ENCODE measurements at regions not wholly inside any gene's neighbourhood (a gene's known extent, or its start where the extent isn't known, plus 50 kb on each side); places are given as distances from the start of the nearest gene placed in this dataset.
"Not testable (repeated sequence)": the region's sequence is repeated elsewhere in the genome, so short reads cannot be mapped to it uniquely, and the experiment has no call there.

DNA sequence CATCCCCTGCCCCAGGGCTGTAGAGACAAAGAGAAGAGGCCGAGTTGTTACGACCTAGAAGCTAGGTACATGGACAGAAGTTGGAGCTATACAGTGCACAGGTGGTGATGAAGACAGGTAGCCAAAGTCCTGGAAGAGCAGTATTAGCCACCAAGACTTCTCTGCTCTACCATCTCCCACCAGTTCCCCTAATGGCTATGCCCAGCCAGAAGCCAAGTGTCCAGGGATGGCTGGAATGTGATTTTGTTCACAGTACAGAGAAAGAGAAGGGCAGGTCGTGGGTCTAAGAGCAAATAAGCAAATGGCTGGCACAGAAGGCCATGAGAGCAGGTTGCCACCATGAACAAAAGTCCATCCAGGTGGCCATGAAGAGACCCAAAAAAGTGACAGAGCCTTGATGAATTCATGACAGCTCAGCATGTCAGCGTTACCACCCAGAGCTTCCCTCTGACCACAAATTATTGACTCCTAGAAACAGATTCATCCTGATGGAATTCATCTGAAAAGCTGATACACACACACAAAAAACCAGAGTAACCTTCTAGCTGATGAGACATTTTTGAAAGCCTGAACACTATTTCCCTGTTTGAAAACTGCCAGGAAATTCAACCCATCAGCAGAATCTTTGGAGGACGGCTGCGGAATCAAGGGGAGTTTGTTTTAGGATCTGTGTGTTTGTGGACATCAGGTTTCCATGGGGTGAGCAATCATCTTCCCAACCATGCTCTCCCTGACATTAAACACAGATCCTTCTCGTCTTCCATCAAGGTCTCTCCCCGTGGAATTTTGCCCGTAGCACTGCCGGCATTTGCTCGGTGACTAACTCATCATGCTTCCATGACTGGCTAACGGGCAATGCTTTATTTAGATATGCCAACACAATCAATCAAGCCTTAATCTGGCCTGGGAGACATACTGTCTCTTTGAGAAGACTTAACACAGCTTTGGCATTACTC, 906.7 kb upstream of the AUTS2 start:
- H3K27me3 ChIP-seq (ENCODE audit: control insufficient read depth, insufficient read depth, low read length), result no peaks in the 10 kb centered on the region
- peak overlapping the region; percentile 71 for H3K4me2 ChIP-seq (ENCODE audit: low read length)
- H3K9me3 ChIP-seq (replicated peaks; ENCODE audit: low read length), result no peaks in the 10 kb centered on the region
- H3K9ac ChIP-seq (ENCODE audit: low read depth, low read length), result peak overlapping the region; percentile 72
- peaks cover 30% of the 10 kb centered on the region for H3K4me1 ChIP-seq (ENCODE audit: control insufficient read depth, insufficient read depth, low read length)
- peak overlapping the region; percentile 39 for H3K4me3 ChIP-seq (ENCODE audit: low read length)
- H3K36me3 ChIP-seq (ENCODE audit: insufficient read depth, low read length), result no peaks in the 10 kb centered on the region

DNA sequence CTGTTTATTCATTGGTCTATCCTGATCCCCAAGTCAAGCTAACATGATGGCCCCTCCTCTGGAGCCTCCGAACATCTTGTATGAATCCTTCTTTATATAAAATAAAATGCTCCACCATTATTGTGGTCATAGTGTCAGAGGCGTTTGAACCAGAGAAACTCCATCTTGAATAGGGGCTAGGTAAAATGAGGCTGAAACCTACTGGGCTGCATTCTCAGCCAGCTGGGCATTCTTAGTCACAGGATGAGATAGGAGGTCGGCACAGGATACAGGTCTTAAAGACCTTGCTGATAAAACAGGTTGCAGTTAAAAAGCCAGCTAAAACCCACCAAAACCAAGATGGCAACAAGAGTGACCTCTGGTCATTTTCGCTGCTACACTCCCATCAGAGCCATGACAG, 905.8 kb upstream of the AUTS2 start:
- H3K4me3 ChIP-seq (ENCODE audit: low read length), result peak overlapping the region; percentile 37
- peak overlapping the region; percentile 71 for H3K4me2 ChIP-seq (ENCODE audit: low read length)
- H3K36me3 ChIP-seq (ENCODE audit: insufficient read depth, low read length), result no peaks in the 10 kb centered on the region
- no peaks in the 10 kb centered on the region for H3K9me3 ChIP-seq (replicated peaks; ENCODE audit: low read length)
- H3K27me3 ChIP-seq (ENCODE audit: control insufficient read depth, insufficient read depth, low read length), result no peaks in the 10 kb centered on the region
- H3K9ac ChIP-seq (ENCODE audit: low read depth, low read length), result peak overlapping the region; percentile 72
- peaks cover 31% of the 10 kb centered on the region for H3K4me1 ChIP-seq (ENCODE audit: control insufficient read depth, insufficient read depth, low read length)

DNA sequence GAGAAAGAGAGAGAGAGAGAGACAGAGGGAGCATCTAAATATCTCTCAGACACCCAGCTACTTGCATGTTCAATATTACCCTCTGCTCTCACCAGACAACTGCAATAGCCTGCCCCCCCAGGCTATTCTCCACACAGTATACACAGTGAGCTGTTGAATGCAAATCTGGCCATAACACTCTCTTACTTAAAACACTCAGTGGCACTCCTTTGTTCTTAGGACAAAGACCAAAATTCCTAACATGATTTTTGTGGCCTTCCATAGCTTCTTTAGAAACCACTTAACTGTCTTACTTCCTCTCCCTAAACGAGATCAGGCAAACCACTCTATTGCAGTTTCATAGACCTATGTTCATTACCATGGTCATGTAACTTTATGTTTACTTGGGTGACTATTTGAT, 903.6 kb upstream of the AUTS2 start:
- Histone ChIP-seq H3K4me2 (ENCODE audit: low read length) (no peak overlapping the region), H3K9ac (ENCODE audit: low read depth, low read length) (no peak overlapping the region), H3K4me1 (ENCODE audit: control insufficient read depth, insufficient read depth, low read length) (peaks cover 45% of the 10 kb centered on the region), H3K4me3 (ENCODE audit: low read length) (no peak overlapping the region), H3K9me3 (replicated peaks; ENCODE audit: low read length) (no peaks in the 10 kb centered on the region), H3K36me3 (ENCODE audit: insufficient read depth, low read length) (no peaks in the 10 kb centered on the region), H3K27me3 (ENCODE audit: control insufficient read depth, insufficient read depth, low read length) (no peaks in the 10 kb centered on the region)

GRCh38 chr7:68697796-68698280, 900.4 kb upstream of the AUTS2 start:
- Histone ChIP-seq H3K27me3 (ENCODE audit: control insufficient read depth, insufficient read depth, low read length) (no peaks in the 10 kb centered on the region), H3K36me3 (ENCODE audit: insufficient read depth, low read length) (no peaks in the 10 kb centered on the region), H3K4me2 (ENCODE audit: low read length) (no peak overlapping the region), H3K9ac (ENCODE audit: low read depth, low read length) (no peak overlapping the region), H3K9me3 (replicated peaks; ENCODE audit: low read length) (no peaks in the 10 kb centered on the region), H3K4me3 (ENCODE audit: low read length) (no peak overlapping the region), H3K4me1 (ENCODE audit: control insufficient read depth, insufficient read depth, low read length) (peaks cover 41% of the 10 kb centered on the region)

DNA sequence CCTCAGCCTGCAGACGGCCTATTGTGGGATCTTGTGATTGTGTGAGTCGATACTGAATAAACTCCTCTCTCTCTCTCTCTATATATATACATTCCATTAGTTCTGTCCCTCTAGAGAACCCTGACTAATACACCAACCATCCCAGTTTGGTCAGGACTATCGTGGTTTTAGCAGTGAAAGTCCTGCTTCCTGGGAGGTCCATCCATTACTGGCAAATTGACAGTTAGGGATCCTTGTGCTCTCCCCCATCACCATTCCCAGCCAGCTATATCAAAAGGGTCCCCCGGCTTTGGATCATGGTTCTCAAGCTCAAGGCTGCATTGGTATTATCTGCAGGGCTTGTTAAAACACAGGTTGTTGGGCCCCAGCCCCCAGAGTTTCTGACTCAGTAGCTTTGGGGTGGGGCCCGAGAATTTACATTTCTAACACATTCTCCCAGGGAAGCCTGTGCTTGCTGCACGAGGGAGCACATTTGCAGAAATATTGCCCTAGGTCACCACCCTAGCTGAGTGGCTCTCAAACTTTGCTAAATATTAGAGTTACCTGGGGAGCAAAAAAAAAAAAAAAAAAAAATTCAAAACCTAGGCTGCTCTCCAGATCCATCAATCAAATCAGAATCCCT, 899.1 kb upstream of the AUTS2 start:
- Histone ChIP-seq H3K4me3 (ENCODE audit: low read length) (no peak overlapping the region), H3K9ac (ENCODE audit: low read depth, low read length) (peak overlapping the region; percentile 79), H3K9me3 (replicated peaks; ENCODE audit: low read length) (no peaks in the 10 kb centered on the region), H3K4me1 (ENCODE audit: control insufficient read depth, insufficient read depth, low read length) (peaks cover 37% of the 10 kb centered on the region), H3K4me2 (ENCODE audit: low read length) (peak overlapping the region; percentile 72), H3K27me3 (ENCODE audit: control insufficient read depth, insufficient read depth, low read length) (no peaks in the 10 kb centered on the region), H3K36me3 (ENCODE audit: insufficient read depth, low read length) (no peaks in the 10 kb centered on the region)

DNA sequence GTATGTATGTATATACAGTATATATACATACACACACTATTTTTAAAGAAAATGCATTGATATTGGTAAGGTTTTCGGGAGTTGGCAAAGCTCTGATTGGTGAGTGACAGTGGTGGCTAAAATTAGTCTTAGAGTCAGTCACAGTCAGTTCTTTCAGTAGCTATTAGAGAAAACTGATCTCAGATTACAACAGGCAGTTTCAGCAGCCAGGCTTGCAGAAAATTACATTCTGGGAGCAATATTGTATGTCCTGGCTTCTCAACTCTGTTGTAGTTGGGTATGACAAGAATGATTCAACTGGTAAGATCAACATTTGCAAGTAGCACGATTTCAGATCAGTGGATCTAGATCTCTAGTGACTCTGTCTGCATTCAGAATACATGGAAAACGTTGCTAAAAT, 897.9 kb upstream of the AUTS2 start:
- peak overlapping the region; percentile 58 for H3K9ac ChIP-seq (ENCODE audit: low read depth, low read length)

GRCh38 chr7:68706291-68706690, 892.0 kb upstream of the AUTS2 start:
- H3K36me3 ChIP-seq (ENCODE audit: insufficient read depth, low read length), result no peaks in the 10 kb centered on the region
- peak overlapping the region; percentile 69 for H3K9ac ChIP-seq (ENCODE audit: low read depth, low read length)
- no peaks in the 10 kb centered on the region for H3K9me3 ChIP-seq (replicated peaks; ENCODE audit: low read length)
- no peak overlapping the region for H3K4me3 ChIP-seq (ENCODE audit: low read length)
- H3K4me1 ChIP-seq (ENCODE audit: control insufficient read depth, insufficient read depth, low read length), result peaks cover 17% of the 10 kb centered on the region
- peak overlapping the region; percentile 40 for H3K4me2 ChIP-seq (ENCODE audit: low read length)
- no peaks in the 10 kb centered on the region for H3K27me3 ChIP-seq (ENCODE audit: control insufficient read depth, insufficient read depth, low read length)

More for the DNA sequence above, 897.9 kb upstream of the AUTS2 start:
- no peaks in the 10 kb centered on the region for H3K27me3 ChIP-seq (ENCODE audit: control insufficient read depth, insufficient read depth, low read length)
- H3K36me3 ChIP-seq (ENCODE audit: insufficient read depth, low read length), result no peaks in the 10 kb centered on the region
- no peaks in the 10 kb centered on the region for H3K9me3 ChIP-seq (replicated peaks; ENCODE audit: low read length)
- H3K4me3 ChIP-seq (ENCODE audit: low read length), result no peak overlapping the region
- H3K4me2 ChIP-seq (ENCODE audit: low read length), result peak overlapping the region; percentile 47
- H3K4me1 ChIP-seq (ENCODE audit: control insufficient read depth, insufficient read depth, low read length), result peaks cover 37% of the 10 kb centered on the region

- Histone ChIP-seq H3K4me2 (ENCODE audit: low read length) (no peak overlapping the region), H3K4me3 (ENCODE audit: low read length) (no peak overlapping the region), H3K4me1 (ENCODE audit: control insufficient read depth, insufficient read depth, low read length) (peaks cover 17% of the 10 kb centered on the region), H3K36me3 (ENCODE audit: insufficient read depth, low read length) (no peaks in the 10 kb centered on the region), H3K27me3 (ENCODE audit: control insufficient read depth, insufficient read depth, low read length) (no peaks in the 10 kb centered on the region), H3K9ac (ENCODE audit: low read depth, low read length) (no peak overlapping the region), H3K9me3 (replicated peaks; ENCODE audit: low read length) (no peaks in the 10 kb centered on the region)
Measured at GRCh38 chr7:68707159-68707558, 891.1 kb upstream of the AUTS2 start.

GRCh38 chr7:68707958-68708357, 890.3 kb upstream of the AUTS2 start:
- H3K36me3 ChIP-seq (ENCODE audit: insufficient read depth, low read length), result no peaks in the 10 kb centered on the region
- H3K9ac ChIP-seq (ENCODE audit: low read depth, low read length), result no peak overlapping the region
- H3K27me3 ChIP-seq (ENCODE audit: control insufficient read depth, insufficient read depth, low read length), result no peaks in the 10 kb centered on the region
- no peak overlapping the region for H3K4me3 ChIP-seq (ENCODE audit: low read length)
- peaks cover 17% of the 10 kb centered on the region for H3K4me1 ChIP-seq (ENCODE audit: control insufficient read depth, insufficient read depth, low read length)
- H3K9me3 ChIP-seq (replicated peaks; ENCODE audit: low read length), result no peaks in the 10 kb centered on the region
- no peak overlapping the region for H3K4me2 ChIP-seq (ENCODE audit: low read length)

- H3K9me3 ChIP-seq (replicated peaks; ENCODE audit: low read length), result no peaks in the 10 kb centered on the region
Measured at GRCh38 chr7:68712956-68713495, 885.2 kb upstream of the AUTS2 start.

GRCh38 chr7:68714135-68714534, 884.1 kb upstream of the AUTS2 start:
- not testable (repeated sequence) for H3K4me3 ChIP-seq (ENCODE audit: low read length); H3K27me3 ChIP-seq (ENCODE audit: control insufficient read depth, insufficient read depth, low read length); H3K4me1 ChIP-seq (ENCODE audit: control insufficient read depth, insufficient read depth, low read length); H3K9me3 ChIP-seq (replicated peaks; ENCODE audit: low read length); H3K36me3 ChIP-seq (ENCODE audit: insufficient read depth, low read length); H3K4me2 ChIP-seq (ENCODE audit: low read length); H3K9ac ChIP-seq (ENCODE audit: low read depth, low read length)

More at GRCh38 chr7:68712956-68713495, 885.2 kb upstream of the AUTS2 start:
- Histone ChIP-seq H3K4me3 (ENCODE audit: low read length) (no peak overlapping the region), H3K36me3 (ENCODE audit: insufficient read depth, low read length) (no peaks in the 10 kb centered on the region), H3K4me2 (ENCODE audit: low read length) (no peak overlapping the region), H3K4me1 (ENCODE audit: control insufficient read depth, insufficient read depth, low read length) (no peaks in the 10 kb centered on the region), H3K27me3 (ENCODE audit: control insufficient read depth, insufficient read depth, low read length) (no peaks in the 10 kb centered on the region), H3K9ac (ENCODE audit: low read depth, low read length) (no peak overlapping the region)

All from skeletal muscle satellite cell (primary cell).